Mucosa of descending colon (tissue), 3 donors: ENCODE measurements at regions not wholly inside any gene's neighbourhood (a gene's known extent, or its start where the extent isn't known, plus 50 kb on each side); places are given as distances from the start of the nearest gene placed in this dataset.

Experiments used
- ATAC-seq: fragments of 200-7000 bp; cut with Tn5 transposase; one replicate; pipeline ENCODE4 v1.9.1; 2020; ENCODE audit warnings: mild to moderate bottlenecking, moderate library complexity
- DNase-seq, 3 donors: peaks; one replicate each; pipeline ENCODE4 v3.0.0-alpha.2; 2020
- H3K36me3 ChIP-seq: fragments of 200-600 bp; one replicate; pipeline ENCODE4 v1.8.0; 2021; ENCODE audit warnings: low read depth, mild to moderate bottlenecking
- H3K4me1 ChIP-seq: fragments of 200-600 bp; one replicate; pipeline ENCODE4 v1.8.0; 2021; ENCODE audit warnings: low read depth, mild to moderate bottlenecking
- H3K4me3 ChIP-seq: fragments of 200-600 bp; one replicate; pipeline ENCODE4 v1.8.0; 2021; ENCODE audit warnings: mild to moderate bottlenecking
- H3K9me3 ChIP-seq: fragments of 200-600 bp; one replicate; pipeline ENCODE4 v1.8.0; 2021; ENCODE audit warnings: mild to moderate bottlenecking
- intact Hi-C, 2 donors: fragments of 100-400 bp; cut with DNase I in 1 of 2; cut with micrococcal nuclease in 1 of 2; formaldehyde crosslinking; loops; one replicate each; pipeline versions ENCODE4 v1.11.0 to v1.11.1; 2022; cut with DNase I, micrococcal nuclease
- TF ChIP-seq, protein P1 (sequence below): fragments of 200-600 bp; IDR thresholded peaks from one replicate; pipeline ENCODE4 v1.8.0; 2022; ENCODE audit warnings: antibody characterized with exemption, mild to moderate bottlenecking
- donor health status: DM: no; HTN: no; CAD: no; lungs with moderate emphysema.
- donor health status: DM: no; HTN: no; CAD: no.
- donor health status: DM: no; HTN: yes; CAD: no.

DNA sequence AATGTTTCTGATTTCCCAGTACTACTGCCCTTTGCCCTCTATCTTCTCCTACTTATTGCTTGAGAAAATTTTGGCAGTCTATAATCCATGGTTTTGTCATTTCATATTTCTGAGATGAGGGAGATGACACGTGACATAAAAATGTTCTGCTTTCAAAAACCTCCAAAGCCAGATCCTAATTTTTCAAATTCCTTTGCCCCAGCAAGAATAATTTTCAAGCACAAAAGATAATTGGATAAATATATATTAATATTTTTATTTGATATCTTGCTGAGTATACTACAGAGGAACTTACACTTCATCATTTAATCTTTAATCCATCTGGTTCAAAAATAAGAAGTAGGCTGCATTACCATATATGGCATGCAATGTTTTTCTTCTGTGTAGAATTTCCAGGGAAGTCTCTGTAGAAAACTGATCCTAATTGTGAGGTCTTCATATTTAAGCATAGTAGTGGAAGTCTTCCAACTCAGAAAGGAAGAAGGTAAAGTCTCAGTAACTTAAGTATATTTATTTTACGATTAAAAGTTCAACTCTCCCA lies 1738.8 kb downstream of the EFNA5 start:
- DNase-seq: no peak
- Histone ChIP-seq H3K4me3 (no peak overlapping the region), H3K4me1 (no peaks in the 10 kb centered on the region), H3K9me3 (no peaks in the 10 kb centered on the region), H3K36me3 (no peaks in the 10 kb centered on the region)
- intact Hi-C loops: no loop called here
- no peak for ATAC-seq
- TF ChIP-seq, protein P1, sequence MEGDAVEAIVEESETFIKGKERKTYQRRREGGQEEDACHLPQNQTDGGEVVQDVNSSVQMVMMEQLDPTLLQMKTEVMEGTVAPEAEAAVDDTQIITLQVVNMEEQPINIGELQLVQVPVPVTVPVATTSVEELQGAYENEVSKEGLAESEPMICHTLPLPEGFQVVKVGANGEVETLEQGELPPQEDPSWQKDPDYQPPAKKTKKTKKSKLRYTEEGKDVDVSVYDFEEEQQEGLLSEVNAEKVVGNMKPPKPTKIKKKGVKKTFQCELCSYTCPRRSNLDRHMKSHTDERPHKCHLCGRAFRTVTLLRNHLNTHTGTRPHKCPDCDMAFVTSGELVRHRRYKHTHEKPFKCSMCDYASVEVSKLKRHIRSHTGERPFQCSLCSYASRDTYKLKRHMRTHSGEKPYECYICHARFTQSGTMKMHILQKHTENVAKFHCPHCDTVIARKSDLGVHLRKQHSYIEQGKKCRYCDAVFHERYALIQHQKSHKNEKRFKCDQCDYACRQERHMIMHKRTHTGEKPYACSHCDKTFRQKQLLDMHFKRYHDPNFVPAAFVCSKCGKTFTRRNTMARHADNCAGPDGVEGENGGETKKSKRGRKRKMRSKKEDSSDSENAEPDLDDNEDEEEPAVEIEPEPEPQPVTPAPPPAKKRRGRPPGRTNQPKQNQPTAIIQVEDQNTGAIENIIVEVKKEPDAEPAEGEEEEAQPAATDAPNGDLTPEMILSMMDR: no peak

DNA sequence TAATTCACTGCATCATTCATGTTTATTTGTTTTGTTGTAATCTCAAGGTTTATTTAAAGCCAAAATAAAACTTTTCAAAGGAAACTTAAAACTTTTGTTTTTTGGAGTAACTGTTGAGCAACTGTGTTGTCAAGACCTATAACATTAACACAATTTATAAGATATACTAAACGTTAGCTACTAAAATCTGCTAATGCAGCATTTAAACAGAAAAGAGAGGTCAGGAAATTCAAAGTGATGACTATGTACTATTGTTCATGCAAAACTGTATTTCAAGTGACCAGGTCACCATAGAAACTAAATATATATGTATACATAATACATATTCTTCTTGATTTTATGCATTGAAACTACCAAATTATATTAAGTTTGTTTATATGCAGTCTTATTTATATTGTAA lies 1740.9 kb downstream of the EFNA5 start:
- Histone ChIP-seq H3K4me3 (no peak overlapping the region), H3K9me3 (no peaks in the 10 kb centered on the region), H3K36me3 (no peaks in the 10 kb centered on the region), H3K4me1 (no peaks in the 10 kb centered on the region)
- intact Hi-C loops: no loop called here
- no peak for ATAC-seq
- TF ChIP-seq, protein P1: no peak
- no peak for DNase-seq

DNA sequence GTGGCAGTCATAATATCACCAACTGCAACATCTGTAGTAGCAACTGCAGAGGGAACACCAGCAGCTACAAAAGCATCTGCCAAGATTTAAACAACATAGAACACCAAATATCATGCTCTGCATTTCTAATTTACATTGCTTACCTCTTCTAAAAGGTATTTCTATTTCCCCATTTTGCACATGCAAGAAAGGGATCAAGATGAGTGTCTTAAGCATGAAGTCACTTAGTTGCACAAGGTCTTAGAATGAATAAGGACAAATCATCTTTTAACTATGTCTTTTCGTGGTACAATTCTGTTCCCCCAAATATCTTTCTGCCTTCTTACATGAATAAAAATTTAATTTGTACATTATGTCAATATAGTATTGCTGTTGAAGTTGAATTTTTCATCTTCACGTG lies 1746.4 kb downstream of the EFNA5 start:
- intact Hi-C loops: no loop called here
- no peaks in the 10 kb centered on the region for H3K4me1 ChIP-seq
- no peaks in the 10 kb centered on the region for H3K36me3 ChIP-seq
- no peak overlapping the region for H3K4me3 ChIP-seq
- TF ChIP-seq, protein P1: no peak
- DNase-seq (no peak), ATAC-seq (no peak)
- no peaks in the 10 kb centered on the region for H3K9me3 ChIP-seq

DNA sequence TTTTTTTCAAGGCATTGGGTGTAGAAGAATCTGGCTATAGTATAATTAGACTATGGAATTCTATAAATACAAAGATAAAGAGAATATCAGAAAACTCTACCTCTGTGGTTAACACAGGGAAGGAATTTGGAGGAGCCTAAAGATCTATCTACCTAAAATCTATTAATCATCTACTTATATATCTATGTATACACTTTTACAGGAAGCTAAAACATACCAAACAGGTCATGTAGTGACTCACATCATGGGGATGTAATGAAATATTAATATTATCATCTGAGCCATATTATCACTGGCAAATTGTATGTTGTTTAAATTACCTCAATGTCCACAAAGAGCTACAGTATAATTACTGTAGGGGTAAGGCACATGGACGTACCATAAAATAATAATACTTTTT lies 1748.2 kb downstream of the EFNA5 start:
- intact Hi-C loops: no loop called here
- Histone ChIP-seq H3K4me3 (no peak overlapping the region), H3K9me3 (no peaks in the 10 kb centered on the region), H3K4me1 (no peaks in the 10 kb centered on the region), H3K36me3 (no peaks in the 10 kb centered on the region)
- no peak for ATAC-seq
- DNase-seq: no peak
- TF ChIP-seq, protein P1: no peak

DNA sequence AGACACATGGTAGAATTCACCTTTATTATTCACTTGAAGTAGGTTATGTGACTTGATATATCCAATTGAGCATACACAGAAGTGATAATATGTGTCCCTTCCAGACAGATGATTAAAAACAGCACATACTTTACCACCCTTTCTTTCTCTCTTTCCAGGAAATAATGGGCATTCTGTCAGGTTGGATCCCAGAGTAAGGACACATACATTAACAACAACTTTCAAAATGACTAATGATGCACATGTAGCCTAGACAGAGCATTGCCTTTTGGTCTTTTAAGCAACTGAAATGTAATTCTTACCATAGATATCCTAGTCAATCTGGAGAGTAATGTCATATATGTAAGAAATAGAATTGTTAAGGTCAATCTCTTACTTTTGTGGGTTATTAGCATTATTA lies 1748.7 kb downstream of the EFNA5 start:
- intact Hi-C loops: no loop called here
- no peaks in the 10 kb centered on the region for H3K9me3 ChIP-seq
- ATAC-seq: no peak

More for the DNA sequence above, 1748.7 kb downstream of the EFNA5 start:
- no peak overlapping the region for H3K4me3 ChIP-seq
- TF ChIP-seq, protein P1: no peak
- no peaks in the 10 kb centered on the region for H3K36me3 ChIP-seq
- DNase-seq: no peak
- H3K4me1 ChIP-seq: no peaks in the 10 kb centered on the region
